KMS-11 (cell line): ENCODE measurements at regions not wholly inside any gene's neighbourhood (a gene's known extent, or its start where the extent isn't known, plus 50 kb on each side); places are given as distances from the start of the nearest gene placed in this dataset.

Experiments
- H2AFZ ChIP-seq: fragments of 200-600 bp; sonication (generic); 2 replicates; pipeline ENCODE4 v1.6.1; 2016; ENCODE audit warnings: antibody characterized with exemption, mixed run types, low read depth
- H3K27ac ChIP-seq: fragments of 200-600 bp; sonication (generic); 2 replicates; pipeline ENCODE4 v1.6.1; 2016; ENCODE audit warnings: mild to moderate bottlenecking, mixed run types
- H3K27me3 ChIP-seq: fragments of 200-600 bp; sonication (generic); 2 replicates; pipeline ENCODE4 v1.6.1; 2017; ENCODE audit warnings: mild to moderate bottlenecking, low read depth, mixed run types, moderate library complexity; ENCODE audit not compliant: insufficient read depth
- H3K36me3 ChIP-seq: fragments of 200-600 bp; sonication (generic); 2 replicates; pipeline ENCODE4 v1.6.1; 2017; ENCODE audit warnings: mild to moderate bottlenecking, mixed run types; ENCODE audit not compliant: insufficient read depth
- H3K4me1 ChIP-seq: fragments of 200-600 bp; sonication (generic); 2 replicates; pipeline ENCODE4 v1.6.1; 2016; ENCODE audit warnings: mild to moderate bottlenecking, low read depth, mixed run types; ENCODE audit not compliant: poor library complexity, severe bottlenecking
- H3K4me2 ChIP-seq: fragments of 200-600 bp; sonication (generic); 2 replicates; pipeline ENCODE4 v1.7.0; 2016; ENCODE audit warnings: mild to moderate bottlenecking, mixed run types
- H3K4me3 ChIP-seq: fragments of 200-600 bp; sonication (generic); IDR thresholded peaks from 2 replicates; pipeline ENCODE4 v1.6.1; 2017; ENCODE audit warnings: low read depth, low read length, mixed read lengths; ENCODE audit not compliant: insufficient read depth
- H3K79me2 ChIP-seq: fragments of 200-600 bp; sonication (generic); 2 replicates; pipeline ENCODE4 v1.6.1; 2016; ENCODE audit warnings: low read depth, mixed run types; ENCODE audit not compliant: insufficient read depth
- H3K9ac ChIP-seq: fragments of 200-600 bp; sonication (generic); 2 replicates; pipeline ENCODE4 v1.6.1; 2016; ENCODE audit warnings: mild to moderate bottlenecking, mixed run types
- H4K20me1 ChIP-seq: fragments of 200-600 bp; sonication (generic); 2 replicates; pipeline ENCODE4 v1.6.1; 2016; ENCODE audit warnings: mild to moderate bottlenecking, mixed run types; ENCODE audit not compliant: insufficient read depth
- TF ChIP-seq, protein P1 (sequence below): fragments of 200-600 bp; sonication (generic); conservative IDR thresholded peaks from 2 replicates; pipeline ENCODE4 v1.6.1; 2017; ENCODE audit warnings: low read depth, mild to moderate bottlenecking, antibody characterized with exemption, low read length, moderate library complexity, mixed read lengths

DNA sequence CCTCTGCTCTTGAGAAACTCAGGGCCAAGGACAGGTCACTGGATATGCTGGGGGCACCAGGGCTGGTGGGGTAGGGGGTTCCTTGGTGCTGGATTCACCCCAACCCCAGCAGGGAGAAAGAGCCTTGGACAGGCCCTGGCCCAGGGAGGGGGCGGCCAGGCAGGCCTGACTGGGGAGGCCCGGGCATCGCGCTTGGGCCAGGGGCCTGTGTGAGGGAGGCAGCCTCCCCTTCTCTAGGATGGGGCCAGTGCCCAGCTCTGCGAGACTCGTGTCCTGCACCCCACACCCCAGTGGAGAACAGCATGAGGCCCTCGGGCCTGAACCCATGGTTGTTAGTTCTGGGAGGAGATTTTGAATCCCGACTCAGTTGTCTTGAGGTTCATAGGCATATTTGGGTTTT lies 217.1 kb downstream of the ZNF248 start:
- Histone ChIP-seq H3K4me3 (no peak overlapping the region), H2AFZ (no peak overlapping the region), H3K27me3 (no peaks in the 10 kb centered on the region), H4K20me1 (no peaks in the 10 kb centered on the region), H3K9ac (no peak overlapping the region), H3K36me3 (no peaks in the 10 kb centered on the region), H3K79me2 (no peaks in the 10 kb centered on the region), H3K4me2 (no peak overlapping the region), H3K27ac (no peak overlapping the region), H3K4me1 (no peaks in the 10 kb centered on the region)
- TF ChIP-seq, protein P1, sequence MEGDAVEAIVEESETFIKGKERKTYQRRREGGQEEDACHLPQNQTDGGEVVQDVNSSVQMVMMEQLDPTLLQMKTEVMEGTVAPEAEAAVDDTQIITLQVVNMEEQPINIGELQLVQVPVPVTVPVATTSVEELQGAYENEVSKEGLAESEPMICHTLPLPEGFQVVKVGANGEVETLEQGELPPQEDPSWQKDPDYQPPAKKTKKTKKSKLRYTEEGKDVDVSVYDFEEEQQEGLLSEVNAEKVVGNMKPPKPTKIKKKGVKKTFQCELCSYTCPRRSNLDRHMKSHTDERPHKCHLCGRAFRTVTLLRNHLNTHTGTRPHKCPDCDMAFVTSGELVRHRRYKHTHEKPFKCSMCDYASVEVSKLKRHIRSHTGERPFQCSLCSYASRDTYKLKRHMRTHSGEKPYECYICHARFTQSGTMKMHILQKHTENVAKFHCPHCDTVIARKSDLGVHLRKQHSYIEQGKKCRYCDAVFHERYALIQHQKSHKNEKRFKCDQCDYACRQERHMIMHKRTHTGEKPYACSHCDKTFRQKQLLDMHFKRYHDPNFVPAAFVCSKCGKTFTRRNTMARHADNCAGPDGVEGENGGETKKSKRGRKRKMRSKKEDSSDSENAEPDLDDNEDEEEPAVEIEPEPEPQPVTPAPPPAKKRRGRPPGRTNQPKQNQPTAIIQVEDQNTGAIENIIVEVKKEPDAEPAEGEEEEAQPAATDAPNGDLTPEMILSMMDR, result no peak

GRCh38 chr10:37639200-37639599 lies 218.2 kb downstream of the ZNF248 start:
- Histone ChIP-seq H3K4me1 (no peaks in the 10 kb centered on the region), H3K4me2 (no peak overlapping the region), H3K27ac (no peak overlapping the region), H3K36me3 (no peaks in the 10 kb centered on the region), H2AFZ (no peak overlapping the region), H3K9ac (no peak overlapping the region), H4K20me1 (no peaks in the 10 kb centered on the region), H3K27me3 (no peaks in the 10 kb centered on the region), H3K4me3 (no peak overlapping the region), H3K79me2 (no peaks in the 10 kb centered on the region)
- TF ChIP-seq, protein P1, result no peak

DNA sequence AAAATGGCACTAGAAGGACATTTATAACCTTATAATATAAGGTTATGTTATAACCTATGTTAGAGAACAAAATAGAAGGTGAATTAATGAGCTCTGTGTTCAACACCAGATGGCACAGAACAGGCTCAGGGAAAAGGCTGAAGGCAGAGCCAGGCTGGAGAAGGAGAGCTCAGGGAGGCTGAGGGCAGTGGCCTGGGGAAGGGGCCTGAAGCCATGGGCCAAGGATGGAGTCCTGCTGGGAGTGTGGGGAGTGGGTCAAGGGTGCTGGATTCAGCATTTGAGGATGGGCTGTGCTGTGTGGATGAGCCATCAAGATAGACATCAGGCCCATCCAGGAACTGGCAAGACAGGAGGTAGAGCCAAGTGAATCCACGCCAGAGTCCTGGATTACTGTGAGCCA lies 218.8 kb downstream of the ZNF248 start:
- H3K27ac ChIP-seq, result no peak overlapping the region
- no peak overlapping the region for H3K9ac ChIP-seq
- H3K4me3 ChIP-seq, result no peak overlapping the region
- H3K79me2 ChIP-seq, result no peaks in the 10 kb centered on the region
- no peaks in the 10 kb centered on the region for H3K27me3 ChIP-seq
- H2AFZ ChIP-seq, result no peak overlapping the region
- TF ChIP-seq, protein P1, result no peak
- H3K4me2 ChIP-seq, result no peak overlapping the region
- H3K4me1 ChIP-seq, result no peaks in the 10 kb centered on the region
- no peaks in the 10 kb centered on the region for H4K20me1 ChIP-seq
- no peaks in the 10 kb centered on the region for H3K36me3 ChIP-seq

DNA sequence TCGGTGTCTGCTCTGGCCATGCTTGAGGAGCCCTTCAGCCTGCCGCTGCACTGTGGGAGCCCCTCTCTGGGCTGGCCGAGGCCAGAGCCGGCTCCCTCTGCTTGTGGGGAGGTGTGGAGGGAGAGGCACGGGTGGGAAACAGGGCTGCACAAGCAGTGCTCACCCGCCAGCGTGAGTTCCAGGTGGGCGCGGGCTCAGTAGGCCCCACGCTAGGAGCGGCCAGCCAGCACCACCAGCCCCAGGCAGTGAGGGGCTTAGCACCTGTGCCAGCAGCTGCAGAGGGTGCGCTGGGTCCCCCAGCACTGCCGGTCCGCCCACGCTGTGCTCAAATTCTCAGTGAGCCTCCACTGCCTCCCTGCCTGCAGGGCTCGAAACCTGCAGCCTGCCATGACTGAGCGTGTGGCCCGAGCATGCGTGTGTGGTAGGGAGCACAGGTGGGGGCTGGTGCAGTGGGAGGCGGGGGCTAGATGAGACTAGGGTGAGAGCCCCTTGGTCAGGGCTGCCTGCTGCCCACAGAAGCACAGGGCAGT lies 223.0 kb downstream of the ZNF248 start:
- no peak overlapping the region for H3K27ac ChIP-seq
- H3K4me2 ChIP-seq, result no peak overlapping the region
- H3K9ac ChIP-seq, result no peak overlapping the region
- TF ChIP-seq, protein P1, result no peak
- H4K20me1 ChIP-seq, result no peaks in the 10 kb centered on the region
- no peak overlapping the region for H3K4me3 ChIP-seq
- no peaks in the 10 kb centered on the region for H3K79me2 ChIP-seq
- no peaks in the 10 kb centered on the region for H3K27me3 ChIP-seq
- no peak overlapping the region for H2AFZ ChIP-seq
- H3K36me3 ChIP-seq, result no peaks in the 10 kb centered on the region
- no peaks in the 10 kb centered on the region for H3K4me1 ChIP-seq
